Neuronal stem cell (in vitro differentiated cells): ENCODE measurements at regions not wholly inside any gene's neighbourhood (a gene's known extent, or its start where the extent isn't known, plus 50 kb on each side); places are given as distances from the start of the nearest gene placed in this dataset. TPM values are rescaled to one million over a fixed set of nuclear protein-coding genes. Genes with fewer than 3 reads are reported as not detected.

Source experiments
- small RNA-seq: library from polyadenylated mRNA; stranded (forward); fragments of <200 nt; extraction: miRNeasy Mini kit (QIAGEN cat#:217004); gene quantifications from one replicate; pipeline ENCODE3, GENCODE V24; 2013; ENCODE audit not compliant: insufficient read depth

Small RNAs in the stretch of these regions (small RNA-seq; reads per million reads assigned to genes)
- gene AC021006.3 (not detected), gene AC109810.1 (not detected)
